Activated CD8-positive, alpha-beta memory T cell treated with anti-CD3 and anti-CD28 coated beads for 1 hour (primary cell): ENCODE measurements at regions not wholly inside any gene's neighbourhood (a gene's known extent, or its start where the extent isn't known, plus 50 kb on each side); places are given as distances from the start of the nearest gene placed in this dataset.

Experiments used
- DNase-seq, 2 donors: peaks; one replicate each; pipeline ENCODE4 v3.0.0-alpha.2; 2020; ENCODE audit warnings: low read depth in 1 of 2; ENCODE audit errors: extremely low read depth in 1 of 2

- DNase-seq, result no peak
Measured at GRCh38 chr7:17212188-17212587, 86.3 kb upstream of the AHR start.

- no peak for DNase-seq
Measured at GRCh38 chr7:17227766-17228490, 70.5 kb upstream of the AHR start.

- no peak for DNase-seq
Measured at GRCh38 chr7:17229228-17229627, 69.2 kb upstream of the AHR start.

- no peak for DNase-seq
Measured at GRCh38 chr7:17230099-17230807, 68.2 kb upstream of the AHR start.

- no peak for DNase-seq
Measured at GRCh38 chr7:17233603-17234002, 64.8 kb upstream of the AHR start.

DNA sequence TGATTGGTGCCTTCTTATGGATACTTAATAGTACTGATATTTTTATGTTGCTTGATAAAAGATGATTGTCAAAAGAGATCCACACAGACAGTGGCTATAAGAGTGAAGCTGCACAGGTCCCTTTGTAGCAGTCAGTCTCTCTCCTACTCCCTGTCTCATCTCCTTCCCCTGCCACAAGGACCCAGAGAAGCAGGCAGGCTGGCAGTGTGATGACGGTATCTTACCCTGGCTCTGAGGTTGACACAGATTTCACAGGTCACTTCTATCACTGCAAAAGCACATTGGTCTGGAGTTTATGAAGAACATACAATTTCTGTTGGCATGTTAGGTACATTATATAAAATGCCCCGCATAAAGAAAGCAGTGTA lies 64.4 kb upstream of the AHR start:
- DNase-seq, result peak; percentile 10 to 11

GRCh38 chr7:17234398-17235031 lies 63.9 kb upstream of the AHR start:
- DNase-seq, result peak; percentile 26 to 27

- no peak for DNase-seq
Measured at GRCh38 chr7:17236171-17236570, 62.3 kb upstream of the AHR start.

- DNase-seq, result no peak
Measured at GRCh38 chr7:17236603-17237002, 61.8 kb upstream of the AHR start.

DNA sequence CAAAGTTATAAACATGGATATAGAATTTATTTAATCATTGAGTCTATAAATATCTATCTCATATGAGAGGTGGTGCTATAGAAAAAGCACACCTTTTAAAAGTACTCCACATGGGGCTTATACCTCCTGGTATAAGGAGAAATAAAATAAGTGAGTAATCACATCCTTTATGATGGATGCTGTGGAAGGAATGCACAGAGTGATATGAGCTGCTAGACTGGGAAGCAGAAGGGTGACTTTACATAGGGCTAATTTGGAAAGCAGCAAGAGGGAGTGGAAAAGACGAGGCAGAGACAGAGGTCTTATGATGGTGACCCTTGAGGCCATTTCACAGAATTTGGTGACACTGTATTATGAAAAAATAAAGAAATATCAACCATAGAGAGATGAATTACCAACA lies 59.4 kb upstream of the AHR start:
- DNase-seq, result no peak

- no peak for DNase-seq
Measured at GRCh38 chr7:17239683-17240521, 58.5 kb upstream of the AHR start.

DNA sequence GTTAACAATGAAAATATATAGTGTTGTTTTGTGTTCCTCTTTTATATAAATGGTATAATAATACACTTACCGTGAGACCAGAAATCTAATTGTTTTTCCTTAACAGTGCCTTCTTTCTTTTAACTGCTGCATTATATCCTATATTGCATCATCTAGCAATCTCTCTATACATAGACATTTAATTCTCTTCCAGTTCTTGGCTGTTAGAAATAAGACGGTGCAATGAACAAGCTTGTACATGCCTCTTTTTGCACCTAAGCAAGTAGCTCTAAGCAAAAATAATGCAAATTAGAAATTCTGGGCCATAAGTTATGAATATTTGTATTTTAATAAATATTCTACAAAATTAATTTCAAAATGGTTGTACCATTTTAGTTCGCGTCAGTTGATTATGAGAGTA lies 55.9 kb upstream of the AHR start:
- DNase-seq, result no peak

- no peak for DNase-seq
Measured at GRCh38 chr7:17244786-17245185, 53.7 kb upstream of the AHR start.

DNA sequence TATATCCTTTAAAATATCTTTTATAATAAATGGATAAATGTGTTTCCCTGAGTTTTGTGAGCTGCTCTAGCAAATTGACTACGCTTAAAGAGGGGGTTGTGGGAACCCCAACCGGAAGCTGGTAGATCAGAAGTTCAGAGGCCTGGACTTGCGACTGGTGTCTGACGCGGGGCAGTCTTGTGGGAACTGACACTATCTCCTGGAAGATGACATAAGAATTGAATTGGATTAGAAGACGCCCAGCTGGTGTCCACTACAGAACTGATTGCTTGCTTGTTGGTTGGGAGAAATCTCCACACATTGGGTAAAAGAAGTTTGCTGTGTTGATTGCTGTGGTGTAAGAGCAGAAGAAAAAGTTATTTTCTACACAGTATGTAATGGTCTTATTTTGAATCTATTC lies 51.1 kb upstream of the AHR start:
- DNase-seq, result no peak

GRCh38 chr7:17248527-17248926 lies 49.9 kb upstream of the AHR start:
- DNase-seq, result no peak
